Stimulated activated CD4-positive, alpha-beta T cell treated with anti-CD3 and anti-CD28 coated beads, Interleukin-4, amount 100 ng/mL, for 48 hours (primary cell): ENCODE measurements at regions not wholly inside any gene's neighbourhood (a gene's known extent, or its start where the extent isn't known, plus 50 kb on each side); places are given as distances from the start of the nearest gene placed in this dataset.

Source experiments
- DNase-seq, 2 donors: peaks; one replicate each; pipeline ENCODE4 v3.0.0-alpha.2; 2020; ENCODE audit warnings: low read depth in 2 of 2

DNA sequence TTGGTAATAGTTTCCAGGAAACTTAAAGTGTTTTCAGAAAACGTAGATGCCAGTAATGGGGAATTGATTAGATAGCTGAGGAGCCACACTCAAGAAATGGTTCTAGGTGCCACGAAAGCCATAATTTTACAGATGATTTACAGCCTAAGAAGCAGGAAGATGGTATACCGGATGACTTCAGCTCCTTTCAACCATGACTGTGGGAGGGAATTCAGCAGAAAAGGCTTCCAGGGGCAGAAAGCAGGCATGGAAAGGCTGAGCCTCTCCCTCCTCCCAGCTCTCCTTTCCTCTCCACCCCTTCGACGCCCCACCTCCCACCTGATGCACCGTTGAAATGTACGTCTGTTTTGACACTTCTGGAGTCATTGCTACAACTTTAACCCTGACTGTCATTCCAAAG is 68.6 kb upstream of the SMIM21 start:
- DNase-seq, result no peak

- no peak for DNase-seq
Measured at GRCh38 chr18:75492852-75493251, 65.3 kb upstream of the SMIM21 start.

GRCh38 chr18:75491361-75491760 is 63.9 kb upstream of the SMIM21 start:
- DNase-seq, result no peak

DNA sequence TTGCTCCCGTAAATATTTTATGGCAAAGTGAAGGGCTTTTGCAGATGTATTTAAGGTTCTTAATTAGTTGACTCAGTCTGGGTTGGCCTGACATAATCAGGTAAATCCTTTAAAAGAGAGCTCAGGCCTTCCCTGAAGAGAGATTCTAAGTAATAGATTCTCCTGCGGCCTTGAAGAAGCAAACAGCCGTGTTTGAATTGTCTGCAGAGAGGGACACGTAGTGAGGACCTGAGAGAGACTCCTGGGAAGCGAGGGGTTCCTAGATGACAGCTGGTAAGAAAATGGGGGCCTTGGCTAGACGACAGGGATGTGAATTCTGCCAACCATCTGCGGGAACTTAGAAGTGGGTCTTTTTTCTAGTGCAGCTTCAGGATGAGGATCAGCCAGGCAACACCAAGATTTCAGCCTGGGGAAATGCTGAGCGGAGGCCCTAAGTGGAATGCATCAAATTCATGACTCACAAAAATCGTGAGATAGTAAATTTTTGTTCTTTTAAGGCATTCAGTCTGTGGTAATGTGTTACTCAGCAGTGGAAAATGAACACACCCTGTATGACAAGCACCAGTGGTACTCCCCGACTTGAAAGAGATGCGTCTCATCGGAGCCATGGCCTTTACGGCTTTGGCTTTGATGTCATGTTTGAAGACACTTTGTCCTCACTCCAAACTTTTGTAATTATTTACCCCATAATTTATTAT is 62.1 kb upstream of the SMIM21 start:
- no peak for DNase-seq

- DNase-seq, result no peak
Measured at GRCh38 chr18:75483662-75484061, 56.2 kb upstream of the SMIM21 start.

DNA sequence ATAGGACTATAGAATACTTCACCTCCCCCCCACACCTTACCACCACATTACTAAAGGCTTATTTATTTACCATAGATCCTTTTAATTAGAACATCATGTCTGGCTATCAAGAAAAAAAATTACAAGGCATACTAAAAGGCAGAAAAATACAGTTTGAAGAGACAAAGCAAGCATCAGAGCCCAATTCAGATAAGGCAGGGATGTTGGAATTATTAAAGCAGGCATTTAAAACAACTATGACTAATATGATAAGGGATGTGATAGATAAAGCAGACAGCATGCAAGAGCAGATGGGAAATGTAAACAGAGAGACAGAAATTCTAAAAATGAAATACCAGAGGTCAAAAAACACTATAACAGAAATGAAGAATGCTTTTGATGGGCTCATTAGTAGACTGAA is 55.4 kb upstream of the SMIM21 start:
- DNase-seq, result no peak

DNA sequence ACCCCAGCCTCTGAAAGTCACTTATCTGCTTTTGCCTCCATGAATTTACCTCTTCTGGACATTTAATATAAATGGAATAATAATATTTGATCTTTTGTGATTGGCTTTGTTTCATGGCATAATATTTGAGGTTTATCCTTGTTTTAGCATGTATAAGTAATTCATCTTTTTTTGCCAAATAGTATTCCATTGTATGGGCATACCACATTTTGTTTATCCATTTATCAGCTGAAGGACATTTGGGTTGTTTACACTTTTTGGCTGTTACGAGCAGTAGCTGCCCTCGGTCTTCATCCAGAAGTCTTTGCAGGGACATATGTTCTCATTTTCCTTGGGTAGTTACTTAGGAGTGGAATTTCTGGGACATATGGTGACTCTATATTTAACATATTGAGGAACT is 53.0 kb upstream of the SMIM21 start:
- DNase-seq, result no peak

DNA sequence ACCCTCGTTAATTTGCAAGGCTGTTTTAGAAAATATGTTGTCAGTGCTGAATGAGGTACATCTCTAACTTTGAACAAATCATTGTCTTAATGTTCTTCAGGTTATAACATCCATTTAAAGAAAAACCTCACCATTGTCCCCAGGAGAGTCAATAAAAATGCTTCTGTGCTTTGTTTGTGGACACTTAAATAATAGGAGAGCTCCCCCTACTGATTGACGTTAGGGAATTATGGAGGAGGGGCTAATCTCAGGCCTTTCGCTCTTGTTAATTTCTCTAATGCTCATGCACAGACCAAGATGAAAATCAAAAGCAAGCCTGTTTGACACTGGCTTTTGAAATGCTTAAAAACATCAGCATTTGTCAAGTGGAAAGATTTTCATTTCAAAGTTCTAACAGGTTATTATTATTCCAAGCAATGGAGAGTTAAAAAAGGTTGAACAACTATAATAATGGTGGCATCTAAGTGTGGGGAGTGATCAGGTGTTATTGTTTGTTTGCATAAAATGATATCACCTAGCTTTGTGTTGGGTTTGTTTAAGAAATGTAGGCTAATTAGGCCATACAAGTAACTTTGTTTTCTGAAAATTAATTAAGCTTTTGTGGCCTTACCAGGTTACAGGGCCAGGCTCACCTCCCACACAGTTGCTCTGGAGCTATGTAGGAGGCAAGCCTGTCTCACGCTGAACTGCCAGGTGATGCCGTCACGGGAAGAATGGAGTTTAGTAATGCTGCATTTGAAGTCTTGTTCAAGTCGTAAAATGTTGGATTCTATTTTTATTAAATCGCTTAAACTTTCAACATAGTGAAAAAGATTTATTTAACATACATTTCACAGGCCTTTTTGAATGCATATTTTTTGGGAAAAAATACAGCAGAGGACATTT is 51.7 kb upstream of the SMIM21 start:
- no peak for DNase-seq

DNA sequence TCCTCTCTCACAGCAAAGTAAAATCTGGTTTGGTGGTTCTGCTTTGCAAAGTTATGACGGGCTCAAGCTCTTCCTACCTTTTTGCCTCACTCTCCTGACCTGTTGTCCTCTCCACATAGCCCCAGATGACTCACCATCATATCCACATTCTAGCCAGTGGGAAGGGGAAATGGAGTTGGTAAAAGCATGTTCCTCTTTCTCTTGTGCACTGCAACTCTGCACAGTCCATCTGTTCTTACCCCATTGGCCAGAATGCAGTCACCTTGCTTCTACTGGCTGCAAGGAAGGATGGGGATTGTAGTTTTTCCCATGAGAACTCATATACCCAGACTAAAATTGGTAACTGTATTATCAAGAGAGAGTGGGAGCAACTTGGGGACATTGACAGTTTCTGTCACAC is 50.4 kb upstream of the SMIM21 start:
- no peak for DNase-seq
